ENCODE measurements at regions not wholly inside any gene's neighbourhood (a gene's known extent, or its start where the extent isn't known, plus 50 kb on each side); places are given as distances from the start of the nearest gene placed in this dataset.

DNA sequence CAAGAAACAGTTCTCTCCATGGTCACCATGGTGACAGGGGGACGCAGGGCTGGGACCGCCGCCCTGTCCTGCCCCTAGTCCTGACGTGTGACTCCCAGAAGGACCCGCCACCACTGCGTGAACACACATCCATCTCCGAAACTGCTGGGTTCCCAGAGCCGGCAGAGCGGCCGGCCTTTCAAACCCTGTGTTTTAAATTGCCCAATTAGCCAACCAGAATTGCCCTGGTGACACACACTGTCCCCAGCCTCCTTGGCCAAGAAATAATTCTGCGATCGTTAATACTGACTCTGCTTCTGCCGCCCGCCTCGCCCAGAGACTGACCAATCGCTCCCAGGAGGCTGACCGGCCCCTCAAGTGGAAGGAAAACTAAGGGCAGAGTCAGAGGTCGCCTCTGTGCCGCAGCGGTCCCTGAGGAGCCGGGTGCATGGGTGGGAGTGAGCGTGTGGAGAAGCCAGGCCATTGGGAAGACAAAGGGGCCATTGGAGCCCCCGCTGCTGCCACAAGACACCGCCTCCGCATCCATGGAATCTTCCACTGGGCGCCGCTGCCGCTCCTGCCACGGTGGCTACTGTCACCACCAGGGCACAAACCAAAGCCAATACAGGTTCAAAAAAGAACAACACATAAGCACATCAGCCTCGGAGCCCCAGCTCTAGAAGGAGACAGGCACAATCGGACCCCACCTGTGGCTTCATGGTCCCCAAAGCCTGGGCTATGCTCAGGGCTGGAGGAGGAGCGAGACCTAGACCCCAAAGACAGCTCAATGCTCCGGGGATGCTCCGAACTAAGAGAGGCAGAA, 273.2 kb downstream of the NPHP4 start:
- CTCF ChIA-PET = no interaction called here
- POLR2A ChIA-PET = no interaction called here
- no peak for DNase-seq (ENCODE audit: extremely low spot score)
- TF ChIP-seq, protein P1, sequence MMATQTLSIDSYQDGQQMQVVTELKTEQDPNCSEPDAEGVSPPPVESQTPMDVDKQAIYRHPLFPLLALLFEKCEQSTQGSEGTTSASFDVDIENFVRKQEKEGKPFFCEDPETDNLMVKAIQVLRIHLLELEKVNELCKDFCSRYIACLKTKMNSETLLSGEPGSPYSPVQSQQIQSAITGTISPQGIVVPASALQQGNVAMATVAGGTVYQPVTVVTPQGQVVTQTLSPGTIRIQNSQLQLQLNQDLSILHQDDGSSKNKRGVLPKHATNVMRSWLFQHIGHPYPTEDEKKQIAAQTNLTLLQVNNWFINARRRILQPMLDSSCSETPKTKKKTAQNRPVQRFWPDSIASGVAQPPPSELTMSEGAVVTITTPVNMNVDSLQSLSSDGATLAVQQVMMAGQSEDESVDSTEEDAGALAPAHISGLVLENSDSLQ (IDR thresholded peaks at IDR 0.05) = no peak
- TF ChIP-seq HDGF (IDR thresholded peaks at IDR 0.05; ENCODE audit: borderline replicate concordance) = no peak
- no peak for TF ChIP-seq SUZ12 (IDR thresholded peaks at IDR 0.05)
- no peak for TF ChIP-seq BHLHE40 (IDR thresholded peaks at IDR 0.05; ENCODE audit: borderline replicate concordance)
- TF ChIP-seq FOXM1 (IDR thresholded peaks at IDR 0.05; ENCODE audit: borderline replicate concordance) = no peak
- TF ChIP-seq FOXK2 (IDR thresholded peaks at IDR 0.05) = no peak
- TF ChIP-seq SP1 (IDR thresholded peaks at IDR 0.05) = no peak
- no peak for TF ChIP-seq FOXA1 (IDR thresholded peaks at IDR 0.05)

DNA sequence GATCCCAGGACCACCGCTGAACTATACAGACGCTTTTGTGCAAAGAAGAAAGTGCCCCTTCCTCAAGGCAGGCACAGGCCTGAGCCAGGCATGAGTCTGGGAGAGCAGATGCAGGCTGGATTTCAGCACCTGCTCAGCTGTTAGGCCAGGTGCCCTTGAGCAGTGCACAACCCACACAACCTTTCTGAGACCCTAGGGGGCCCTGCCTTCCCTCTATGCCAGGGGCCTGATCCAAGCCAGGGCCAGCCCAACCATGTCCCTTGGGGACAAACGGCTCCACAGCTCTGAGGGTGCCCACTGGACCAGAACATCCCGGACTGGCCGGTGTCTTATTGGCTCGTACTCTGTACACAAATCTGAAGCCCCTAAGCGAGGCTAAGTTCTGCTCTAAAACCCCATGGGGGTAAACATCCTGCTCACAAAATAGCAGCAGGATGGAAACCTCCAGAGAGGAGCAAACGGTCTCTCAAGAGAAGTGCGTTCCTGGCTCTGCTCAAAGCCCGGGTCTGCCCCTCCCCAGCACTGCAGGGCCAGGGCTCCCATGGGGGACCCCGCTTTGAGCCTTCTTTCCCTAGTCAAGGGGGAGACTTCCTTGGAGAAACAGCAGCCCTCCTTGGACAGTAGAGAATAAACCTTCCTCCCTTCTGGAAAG, 275.1 kb downstream of the NPHP4 start:
- POLR2A ChIA-PET = no interaction called here
- DNase-seq (ENCODE audit: extremely low spot score) = no peak
- CTCF ChIA-PET = no interaction called here
- TF ChIP-seq FOXK2 (IDR thresholded peaks at IDR 0.05) = no peak
- TF ChIP-seq NFRKB (IDR thresholded peaks at IDR 0.05) = no peak
- TF ChIP-seq, protein P1 (IDR thresholded peaks at IDR 0.05) = no peak
- no peak for TF ChIP-seq TARDBP (IDR thresholded peaks at IDR 0.05)
- no peak for TF ChIP-seq CTBP1 (IDR thresholded peaks at IDR 0.05; ENCODE audit: borderline replicate concordance)
- TF ChIP-seq ARNT (IDR thresholded peaks at IDR 0.05) = no peak
- TF ChIP-seq ZNF384 (IDR thresholded peaks at IDR 0.05) = no peak
- no peak for TF ChIP-seq L3MBTL2 (conservative IDR thresholded peaks at IDR 0.05)
- no peak for TF ChIP-seq FOXM1 (IDR thresholded peaks at IDR 0.05; ENCODE audit: borderline replicate concordance)
- no peak for TF ChIP-seq SUZ12 (IDR thresholded peaks at IDR 0.05)
- TF ChIP-seq FOXA1 (IDR thresholded peaks at IDR 0.05) = no peak
- no peak for TF ChIP-seq SP1 (IDR thresholded peaks at IDR 0.05)
- TF ChIP-seq LEF1 (IDR thresholded peaks at IDR 0.05; ENCODE audit: borderline replicate concordance) = no peak
- no peak for TF ChIP-seq ELF4 (IDR thresholded peaks at IDR 0.05)
- TF ChIP-seq BHLHE40 (IDR thresholded peaks at IDR 0.05; ENCODE audit: borderline replicate concordance) = no peak
- TF ChIP-seq HDGF (IDR thresholded peaks at IDR 0.05; ENCODE audit: borderline replicate concordance) = no peak

DNA sequence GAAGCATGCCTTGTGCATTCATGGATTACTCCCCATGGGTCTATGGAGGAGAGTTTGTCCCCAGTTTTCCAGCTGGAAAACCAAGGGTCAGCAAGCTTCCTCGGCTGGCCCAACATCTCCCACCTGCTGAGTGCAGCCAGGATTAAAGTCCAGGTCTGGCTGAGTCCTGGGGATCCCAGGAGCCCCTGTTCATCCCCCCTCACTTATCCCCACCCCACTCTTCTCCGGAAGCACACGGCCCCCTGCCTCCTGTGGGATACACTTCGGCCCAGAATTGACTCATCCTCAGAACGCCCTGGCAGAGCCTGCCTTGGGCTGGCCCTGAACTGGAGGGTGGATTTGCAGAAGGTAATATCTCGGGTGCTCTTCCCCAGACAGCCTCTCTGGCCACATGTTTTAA, 276.1 kb downstream of the NPHP4 start:
- DNase-seq (ENCODE audit: extremely low spot score) = no peak
- ChIA-PET POLR2A (no interaction called here), CTCF (no interaction called here)
- TF ChIP-seq ZNF384 (IDR thresholded peaks at IDR 0.05) (no peak), BHLHE40 (IDR thresholded peaks at IDR 0.05; ENCODE audit: borderline replicate concordance) (no peak), NFRKB (IDR thresholded peaks at IDR 0.05) (no peak), SP1 (IDR thresholded peaks at IDR 0.05) (no peak), L3MBTL2 (conservative IDR thresholded peaks at IDR 0.05) (no peak), LEF1 (IDR thresholded peaks at IDR 0.05; ENCODE audit: borderline replicate concordance) (no peak), CTBP1 (IDR thresholded peaks at IDR 0.05; ENCODE audit: borderline replicate concordance) (no peak), TARDBP (IDR thresholded peaks at IDR 0.05) (no peak), HDGF (IDR thresholded peaks at IDR 0.05; ENCODE audit: borderline replicate concordance) (no peak), FOXA1 (IDR thresholded peaks at IDR 0.05) (no peak), SUZ12 (IDR thresholded peaks at IDR 0.05) (no peak), FOXK2 (IDR thresholded peaks at IDR 0.05) (no peak), ELF4 (IDR thresholded peaks at IDR 0.05) (no peak), FOXM1 (IDR thresholded peaks at IDR 0.05; ENCODE audit: borderline replicate concordance) (no peak), ARNT (IDR thresholded peaks at IDR 0.05) (no peak)
- TF ChIP-seq, protein P1 (IDR thresholded peaks at IDR 0.05) = no peak

DNA sequence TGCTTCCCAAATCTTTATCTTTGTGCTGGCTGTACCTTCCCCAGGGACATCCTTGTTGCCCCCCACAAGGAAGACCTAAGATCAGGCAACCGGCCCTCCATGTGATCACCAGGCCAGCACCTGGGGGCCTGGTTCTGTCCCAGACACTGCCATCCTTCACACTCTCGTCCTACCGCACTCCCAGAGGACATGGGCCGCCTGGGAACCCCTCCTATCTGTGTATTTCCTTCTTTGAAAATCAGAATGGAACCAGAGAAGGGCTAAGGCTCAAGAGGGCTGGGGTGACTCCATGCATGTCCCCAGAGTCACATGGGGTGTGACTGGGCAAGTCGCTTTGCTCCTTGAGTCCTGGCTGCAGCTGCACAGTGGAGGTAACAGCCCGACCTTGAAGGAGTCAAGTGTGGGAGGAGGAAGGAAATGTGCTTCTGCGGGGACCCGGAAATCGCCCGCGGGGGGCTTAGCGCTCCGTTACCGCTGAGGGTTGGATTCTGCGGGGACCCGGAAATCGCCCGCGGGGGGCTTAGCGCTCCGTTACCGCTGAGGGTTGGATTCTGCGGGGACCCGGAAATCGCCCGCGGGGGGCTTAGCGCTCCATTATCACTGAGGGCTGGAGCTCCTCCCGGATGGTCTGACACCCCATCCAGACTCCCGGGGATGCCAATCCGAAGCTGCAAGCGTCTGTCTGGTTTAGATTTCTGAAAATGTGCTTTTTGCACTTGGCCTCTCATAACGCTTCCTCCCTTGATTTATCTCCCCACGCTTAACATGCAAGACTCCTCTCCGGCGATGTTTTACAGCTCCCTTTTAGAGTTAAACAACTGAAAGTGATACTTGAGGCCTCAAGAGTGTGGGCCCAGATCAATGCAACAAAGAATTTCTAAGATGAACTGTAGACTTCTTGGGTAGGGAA, 278.9 kb downstream of the NPHP4 start:
- DNase-seq (ENCODE audit: extremely low spot score) = no peak
- ChIA-PET CTCF (no interaction called here), POLR2A (no interaction called here)
- TF ChIP-seq SP1 (IDR thresholded peaks at IDR 0.05) (no peak), SUZ12 (IDR thresholded peaks at IDR 0.05) (no peak), HDGF (IDR thresholded peaks at IDR 0.05; ENCODE audit: borderline replicate concordance) (no peak), FOXK2 (IDR thresholded peaks at IDR 0.05) (no peak), TARDBP (IDR thresholded peaks at IDR 0.05) (no peak), BHLHE40 (IDR thresholded peaks at IDR 0.05; ENCODE audit: borderline replicate concordance) (no peak), FOXA1 (IDR thresholded peaks at IDR 0.05) (no peak), ARNT (IDR thresholded peaks at IDR 0.05) (no peak)

DNA sequence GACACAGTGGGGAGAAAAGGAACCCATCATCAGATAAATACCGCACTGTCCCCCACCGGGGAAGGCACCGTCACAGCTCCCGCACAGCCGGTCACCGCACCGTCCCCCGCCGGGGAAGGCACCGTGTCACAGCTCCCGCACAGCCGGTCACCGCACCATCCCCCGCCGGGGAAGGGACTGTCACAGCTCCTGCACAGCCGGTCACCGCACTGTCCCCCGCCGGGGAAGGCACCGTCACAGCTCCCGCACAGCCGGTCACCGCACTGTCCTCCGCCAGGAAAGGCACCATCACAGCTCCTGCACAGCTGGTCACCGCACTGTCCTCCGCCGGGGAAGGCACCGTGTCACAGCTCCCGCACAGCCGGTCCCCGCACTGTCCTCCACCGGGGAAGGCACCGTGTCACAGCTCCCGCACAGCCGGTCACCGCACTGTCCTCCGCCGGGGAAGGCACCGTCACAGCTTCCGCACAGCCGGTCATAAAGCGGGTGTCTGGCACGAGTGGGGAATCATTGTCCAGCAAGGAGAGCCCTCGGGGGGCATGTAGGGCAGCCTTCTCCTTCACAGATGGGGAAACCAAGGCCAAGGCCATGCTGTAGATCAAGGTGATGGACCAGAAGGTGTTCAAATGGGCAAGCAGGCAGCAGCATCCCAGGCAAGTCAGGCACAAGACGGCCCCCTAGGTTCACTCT, 280.1 kb downstream of the NPHP4 start:
- DNase-seq (ENCODE audit: extremely low spot score) = no peak
- ChIA-PET POLR2A (no interaction called here), CTCF (no interaction called here)
- TF ChIP-seq ZNF384 (IDR thresholded peaks at IDR 0.05) (no peak), LEF1 (IDR thresholded peaks at IDR 0.05; ENCODE audit: borderline replicate concordance) (no peak)

Data from HEK293T (cell line).